Muscle of leg (tissue), 3 donors: ENCODE measurements at regions not wholly inside any gene's neighbourhood (a gene's known extent, or its start where the extent isn't known, plus 50 kb on each side); places are given as distances from the start of the nearest gene placed in this dataset.

Source experiments
- DNase-seq: peaks from one replicate; pipeline ENCODE4 v3.0.0; 2013
- H3K27ac ChIP-seq: one replicate; pipeline ENCODE4 v1.5.1; 2013; ENCODE audit warnings: mild to moderate bottlenecking, low read length, control low read depth
- H3K27me3 ChIP-seq: one replicate; pipeline ENCODE4 v1.6.1; 2013; ENCODE audit warnings: low read length; ENCODE audit not compliant: control insufficient read depth, insufficient read depth
- H3K36me3 ChIP-seq: one replicate; pipeline ENCODE4 v1.6.1; 2013; ENCODE audit warnings: low read length; ENCODE audit not compliant: control insufficient read depth, insufficient read depth
- H3K4me1 ChIP-seq: one replicate; pipeline ENCODE4 v1.6.1; 2013; ENCODE audit warnings: low read length; ENCODE audit not compliant: control insufficient read depth, insufficient read depth
- H3K4me3 ChIP-seq: one replicate; pipeline ENCODE4 v1.5.1; 2013; ENCODE audit warnings: low read length, control low read depth
- H3K9me3 ChIP-seq: replicated peaks from 2 replicates; pipeline ENCODE4 v1.6.1; 2013; ENCODE audit warnings: low read depth, low read length; ENCODE audit not compliant: control insufficient read depth
- WGBS: methylation state at CpG from one replicate; pipeline ENCODE4 v1.1.5; 2013; ENCODE audit warnings: missing lambda C conversion rate; ENCODE audit not compliant: insufficient coverage; 5-methylcytosine and 5-hydroxymethylcytosine counted together

DNA sequence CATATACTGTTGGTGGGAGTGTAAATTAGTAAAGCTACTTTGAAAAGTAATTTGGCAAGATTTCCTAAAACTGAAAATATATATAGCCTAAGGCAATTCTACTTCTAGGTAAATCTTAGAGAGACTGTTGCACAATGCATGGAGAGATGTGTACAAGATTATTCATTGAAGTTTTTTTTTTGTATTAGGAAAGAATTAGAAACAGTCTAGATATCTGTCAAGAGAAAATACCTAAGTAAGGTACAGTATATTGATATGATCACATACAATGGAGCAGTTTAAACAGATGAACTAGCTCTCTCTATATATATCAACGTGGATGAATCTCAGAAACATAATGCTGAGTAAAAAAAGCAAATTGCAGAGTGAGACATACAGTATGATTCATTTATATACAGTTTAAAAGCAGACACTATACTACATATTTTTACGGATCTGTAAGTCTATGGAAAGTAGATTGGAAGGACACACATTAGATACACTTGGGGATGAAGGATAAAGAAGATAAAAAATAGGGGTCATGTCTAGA lies 59.3 kb upstream of the ACVR1 start:
- WGBS = no CpG with 5 or more reads among the region's 2 CpGs
- Histone ChIP-seq H3K27me3 (no peaks in the 10 kb centered on the region), H3K9me3 (no peaks in the 10 kb centered on the region), H3K36me3 (no peaks in the 10 kb centered on the region), H3K4me1 (no peaks in the 10 kb centered on the region), H3K4me3 (no peak overlapping the region), H3K27ac (no peak overlapping the region)
- DNase-seq = no peak

DNA sequence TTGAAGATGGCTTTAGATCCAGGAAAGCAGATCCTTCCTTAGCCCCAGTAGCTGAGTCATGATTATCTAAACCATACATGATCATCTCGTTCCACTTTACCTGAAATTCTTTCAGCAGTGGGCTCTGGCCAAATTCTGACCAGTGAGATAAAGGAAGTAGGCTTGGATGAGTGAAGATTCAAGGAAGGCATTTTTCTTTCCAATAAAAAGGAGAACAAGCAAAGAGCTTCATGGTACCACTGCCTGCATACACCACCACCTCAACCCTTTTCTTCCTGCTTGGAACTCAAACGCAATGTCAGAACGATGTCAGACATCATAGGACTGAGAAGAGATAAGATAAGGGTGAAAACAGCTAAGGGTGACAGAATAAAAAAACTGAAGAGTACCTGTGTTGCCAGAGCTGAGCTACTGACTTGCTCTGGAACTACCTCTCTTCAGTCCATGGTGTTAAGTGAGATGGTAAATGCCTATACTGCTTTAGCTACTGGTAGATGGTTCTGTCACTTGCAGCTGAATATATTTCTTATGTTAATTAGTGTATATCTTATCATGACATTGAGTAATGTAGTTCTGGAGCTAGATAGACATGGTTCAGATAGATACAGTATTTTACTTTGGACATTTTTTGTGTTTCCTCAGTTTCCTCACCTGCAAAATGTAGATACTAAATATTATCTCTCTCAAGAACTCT lies 58.7 kb upstream of the ACVR1 start:
- Histone ChIP-seq H3K4me3 (no peak overlapping the region), H3K36me3 (no peaks in the 10 kb centered on the region), H3K27me3 (no peaks in the 10 kb centered on the region), H3K27ac (no peak overlapping the region), H3K9me3 (no peaks in the 10 kb centered on the region), H3K4me1 (no peaks in the 10 kb centered on the region)
- DNase-seq = no peak
- no CpG with 5 or more reads among the region's 3 CpGs for WGBS

GRCh38 chr2:157933160-157933920 lies 57.2 kb upstream of the ACVR1 start:
- 59% methylated on average over 4 of the region's 6 CpGs for WGBS
- H3K36me3 ChIP-seq = no peaks in the 10 kb centered on the region

DNA sequence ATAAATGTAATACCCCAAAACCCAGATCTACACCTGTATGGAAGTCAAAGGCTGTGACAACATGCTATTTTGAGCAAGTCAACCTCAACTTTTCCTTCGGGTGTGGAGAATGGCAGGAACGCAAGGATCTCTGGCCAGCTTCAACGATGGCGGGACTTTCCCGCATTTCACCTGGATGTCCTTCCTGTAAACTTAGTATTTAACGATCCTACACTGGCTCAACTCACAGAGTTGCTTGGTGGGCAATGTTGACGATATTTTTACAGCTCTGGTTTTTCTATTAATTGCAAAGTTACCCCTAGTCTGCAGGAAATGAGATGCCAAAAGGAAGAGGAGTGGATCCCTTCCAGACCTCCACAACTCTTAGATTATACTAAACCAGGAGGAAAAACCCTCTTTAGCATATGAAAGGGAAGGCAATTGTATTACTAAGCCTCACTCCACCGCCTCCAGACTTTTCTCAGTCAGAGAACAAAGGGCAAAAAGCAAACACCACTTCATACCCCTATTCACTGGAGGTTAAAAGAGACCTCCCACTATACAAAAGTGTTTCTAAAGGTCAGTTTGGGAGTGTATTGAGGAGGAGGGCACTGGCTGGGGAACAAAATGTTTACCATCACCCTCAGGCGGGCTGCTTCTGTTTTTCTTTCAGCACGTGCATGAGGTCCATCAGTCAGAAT lies 56.5 kb upstream of the ACVR1 start:
- no peaks in the 10 kb centered on the region for H3K4me1 ChIP-seq
- no peaks in the 10 kb centered on the region for H3K36me3 ChIP-seq
- no peak overlapping the region for H3K27ac ChIP-seq
- WGBS = 27% methylated on average over 2 of the region's 10 CpGs
- no peak for DNase-seq
- H3K27me3 ChIP-seq = no peaks in the 10 kb centered on the region
- no peaks in the 10 kb centered on the region for H3K9me3 ChIP-seq
- H3K4me3 ChIP-seq = no peak overlapping the region

More at GRCh38 chr2:157933160-157933920, 57.2 kb upstream of the ACVR1 start:
- Histone ChIP-seq H3K4me3 (no peak overlapping the region), H3K4me1 (no peaks in the 10 kb centered on the region), H3K27me3 (no peaks in the 10 kb centered on the region), H3K27ac (no peak overlapping the region), H3K9me3 (no peaks in the 10 kb centered on the region)
- DNase-seq = no peak

DNA sequence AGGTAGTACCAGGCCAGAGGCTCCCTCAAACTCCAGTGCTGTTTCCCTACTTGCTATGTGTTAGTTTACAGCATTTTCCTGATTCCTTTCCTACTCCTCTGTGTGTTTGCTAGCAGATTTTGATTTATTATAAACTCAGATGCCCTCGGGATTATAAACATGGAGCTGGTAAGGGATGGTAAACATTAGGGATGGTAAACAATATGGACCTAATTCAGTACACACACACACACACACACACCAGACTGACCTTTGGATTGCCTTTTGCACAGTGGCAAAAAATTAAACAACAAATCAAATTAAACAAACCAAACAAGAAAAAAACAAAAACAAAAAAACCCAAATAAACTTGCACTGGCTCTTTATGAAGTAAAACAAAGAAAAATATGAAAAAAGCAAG lies 55.4 kb upstream of the ACVR1 start:
- H3K4me3 ChIP-seq = no peak overlapping the region
- no CpG with 5 or more reads among the region's 1 CpG for WGBS
- no peaks in the 10 kb centered on the region for H3K9me3 ChIP-seq
- H3K27me3 ChIP-seq = no peaks in the 10 kb centered on the region
- H3K27ac ChIP-seq = no peak overlapping the region
- no peak for DNase-seq
- H3K4me1 ChIP-seq = no peaks in the 10 kb centered on the region
- H3K36me3 ChIP-seq = no peaks in the 10 kb centered on the region

- no CpG with 5 or more reads among the region's 2 CpGs for WGBS
- Histone ChIP-seq H3K27ac (no peak overlapping the region), H3K4me3 (no peak overlapping the region), H3K36me3 (no peaks in the 10 kb centered on the region), H3K27me3 (no peaks in the 10 kb centered on the region), H3K9me3 (no peaks in the 10 kb centered on the region), H3K4me1 (no peaks in the 10 kb centered on the region)
- DNase-seq = no peak
Observed at GRCh38 chr2:157930728-157931127, 54.6 kb upstream of the ACVR1 start.

DNA sequence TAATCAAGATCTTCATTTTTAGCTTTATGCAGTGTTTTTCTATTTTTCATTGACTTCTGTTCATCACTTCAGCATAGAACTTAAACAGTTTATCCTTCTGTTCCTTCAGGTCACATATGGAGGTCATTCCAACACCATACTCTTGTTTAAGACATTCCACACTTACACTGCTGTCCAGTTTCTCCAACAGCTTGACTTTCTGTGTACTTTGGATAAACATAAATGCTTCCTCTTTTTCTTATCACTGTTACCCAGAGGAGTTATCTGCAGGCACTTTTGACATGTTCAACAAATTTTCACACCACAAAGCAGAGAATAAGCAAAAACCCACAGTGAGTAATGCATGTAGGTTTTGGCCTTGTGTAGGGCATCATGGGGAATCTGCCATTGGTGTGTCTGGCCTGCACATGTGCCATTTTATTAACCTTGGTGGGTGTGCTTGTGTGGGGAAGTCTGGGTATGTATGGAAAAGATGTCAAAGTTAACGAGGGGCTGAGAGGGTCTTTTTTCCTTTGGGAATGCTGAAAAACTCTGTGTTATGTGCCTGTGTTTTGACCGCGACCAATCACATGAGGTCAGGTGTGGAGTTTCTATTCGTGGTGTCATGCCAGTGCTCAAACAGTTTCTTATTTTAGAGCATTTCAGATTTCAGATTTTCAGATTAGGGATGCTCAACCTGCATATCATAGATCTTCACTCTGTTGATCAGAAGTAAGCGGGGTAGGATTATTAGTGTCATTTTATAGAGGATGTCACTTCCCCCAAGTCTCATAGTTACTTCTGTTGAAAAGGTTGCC lies 53.9 kb upstream of the ACVR1 start:
- no peak overlapping the region for H3K4me3 ChIP-seq
- DNase-seq = no peak
- H3K4me1 ChIP-seq = no peaks in the 10 kb centered on the region
- no peak overlapping the region for H3K27ac ChIP-seq
- WGBS = 13% methylated on average over 1 of the region's 5 CpGs
- no peaks in the 10 kb centered on the region for H3K36me3 ChIP-seq
- no peaks in the 10 kb centered on the region for H3K9me3 ChIP-seq
- no peaks in the 10 kb centered on the region for H3K27me3 ChIP-seq

- no peak overlapping the region for H3K4me3 ChIP-seq
- no peak for DNase-seq
- no peaks in the 10 kb centered on the region for H3K9me3 ChIP-seq
- H3K36me3 ChIP-seq = no peaks in the 10 kb centered on the region
- H3K27ac ChIP-seq = no peak overlapping the region
- no peaks in the 10 kb centered on the region for H3K27me3 ChIP-seq
- no peaks in the 10 kb centered on the region for H3K4me1 ChIP-seq
Observed at GRCh38 chr2:157928372-157928771, 52.2 kb upstream of the ACVR1 start.

DNA sequence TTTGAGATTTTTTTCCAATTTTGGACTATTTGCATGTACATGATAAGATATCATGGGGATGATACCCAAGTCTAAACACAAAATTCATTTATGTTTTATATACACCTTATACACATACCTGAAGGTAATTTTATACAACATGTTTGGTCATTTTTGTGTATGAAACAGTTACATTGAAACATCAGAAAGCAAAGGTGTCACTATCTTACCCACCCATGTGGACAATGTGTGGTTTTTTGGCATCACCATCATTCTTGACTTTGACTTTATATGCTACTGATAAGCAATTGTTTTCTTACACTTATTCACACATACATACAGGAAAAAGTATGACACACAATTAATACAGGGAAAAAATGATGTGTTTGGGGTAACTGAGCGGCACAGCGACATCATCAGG lies 51.0 kb upstream of the ACVR1 start:
- no peak overlapping the region for H3K4me3 ChIP-seq
- H3K9me3 ChIP-seq = no peaks in the 10 kb centered on the region
- H3K27me3 ChIP-seq = no peaks in the 10 kb centered on the region
- DNase-seq = no peak
- H3K27ac ChIP-seq = no peak overlapping the region
- no peaks in the 10 kb centered on the region for H3K4me1 ChIP-seq
- no CpG with 5 or more reads among the region's 2 CpGs for WGBS
- H3K36me3 ChIP-seq = no peaks in the 10 kb centered on the region
